Sigmoid colon (tissue), 3 donors: ENCODE measurements at regions not wholly inside any gene's neighbourhood (a gene's known extent, or its start where the extent isn't known, plus 50 kb on each side); places are given as distances from the start of the nearest gene placed in this dataset.

Experiments
- POLR2A ChIP-seq, 2 donors: fragments of 450-650 bp; IDR thresholded peaks; one replicate each; pipeline ENCODE4 v1.6.1; 2016; ENCODE audit warnings: antibody characterized with exemption in 2 of 2, mild to moderate bottlenecking in 2 of 2, moderate library complexity in 2 of 2
- TF ChIP-seq, protein P1 (sequence below), 4 experiments: fragments of 450-650 bp in 3 of 4; fragments of 200-600 bp in 1 of 4; IDR thresholded peaks; one replicate each; pipeline ENCODE4 v1.5.1; 2016 to 2019; ENCODE audit warnings: antibody characterized with exemption in 4 of 4, mild to moderate bottlenecking in 3 of 4, moderate library complexity in 2 of 4

GRCh38 chr5:133763744-133764143 lies 151.4 kb upstream of the FSTL4 start:
- TF ChIP-seq, protein P1, sequence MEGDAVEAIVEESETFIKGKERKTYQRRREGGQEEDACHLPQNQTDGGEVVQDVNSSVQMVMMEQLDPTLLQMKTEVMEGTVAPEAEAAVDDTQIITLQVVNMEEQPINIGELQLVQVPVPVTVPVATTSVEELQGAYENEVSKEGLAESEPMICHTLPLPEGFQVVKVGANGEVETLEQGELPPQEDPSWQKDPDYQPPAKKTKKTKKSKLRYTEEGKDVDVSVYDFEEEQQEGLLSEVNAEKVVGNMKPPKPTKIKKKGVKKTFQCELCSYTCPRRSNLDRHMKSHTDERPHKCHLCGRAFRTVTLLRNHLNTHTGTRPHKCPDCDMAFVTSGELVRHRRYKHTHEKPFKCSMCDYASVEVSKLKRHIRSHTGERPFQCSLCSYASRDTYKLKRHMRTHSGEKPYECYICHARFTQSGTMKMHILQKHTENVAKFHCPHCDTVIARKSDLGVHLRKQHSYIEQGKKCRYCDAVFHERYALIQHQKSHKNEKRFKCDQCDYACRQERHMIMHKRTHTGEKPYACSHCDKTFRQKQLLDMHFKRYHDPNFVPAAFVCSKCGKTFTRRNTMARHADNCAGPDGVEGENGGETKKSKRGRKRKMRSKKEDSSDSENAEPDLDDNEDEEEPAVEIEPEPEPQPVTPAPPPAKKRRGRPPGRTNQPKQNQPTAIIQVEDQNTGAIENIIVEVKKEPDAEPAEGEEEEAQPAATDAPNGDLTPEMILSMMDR (IDR thresholded peaks at IDR 0.05): no peak
- TF ChIP-seq POLR2A (IDR thresholded peaks at IDR 0.05): no peak
